Immature natural killer cell (primary cell): ENCODE measurements at regions not wholly inside any gene's neighbourhood (a gene's known extent, or its start where the extent isn't known, plus 50 kb on each side); places are given as distances from the start of the nearest gene placed in this dataset.
"Not testable (repeated sequence)": the region's sequence is repeated elsewhere in the genome, so short reads cannot be mapped to it uniquely, and the experiment has no call there.

Experiments used
- DNase-seq, 3 donors: peaks; one replicate each; pipeline ENCODE4 v3.0.0; 2022; ENCODE audit warnings: mixed read lengths in 1 of 3
- H3K27ac Mint-ChIP-seq, 6 donors: one replicate each; pipeline ENCODE4 v1.8.0; 2020; ENCODE audit warnings: mixed read lengths in 6 of 6, mild to moderate bottlenecking in 5 of 6, inconsistent platforms in 4 of 6, moderate library complexity in 3 of 6
- H3K27me3 Mint-ChIP-seq, 3 donors: one replicate each; pipeline ENCODE4 v1.8.0; 2020 to 2021; ENCODE audit warnings: low read depth in 3 of 3, mild to moderate bottlenecking in 3 of 3, mixed read lengths in 3 of 3, moderate library complexity in 3 of 3, inconsistent platforms in 1 of 3
- H3K36me3 Mint-ChIP-seq, 3 donors: one replicate each; pipeline ENCODE4 v1.8.0; 2020; ENCODE audit warnings: mixed read lengths in 3 of 3, inconsistent platforms in 2 of 3, mild to moderate bottlenecking in 2 of 3
- H3K4me1 Mint-ChIP-seq, 2 donors: one replicate each; pipeline ENCODE4 v1.8.0; 2020; ENCODE audit warnings: inconsistent platforms in 2 of 2, mild to moderate bottlenecking in 2 of 2, mixed read lengths in 2 of 2, moderate library complexity in 1 of 2
- H3K4me3 Mint-ChIP-seq, 5 donors: one replicate each; pipeline ENCODE4 v1.8.0; 2020; ENCODE audit warnings: mild to moderate bottlenecking in 5 of 5, mixed read lengths in 5 of 5, inconsistent platforms in 3 of 5, moderate library complexity in 3 of 5
- H3K9me3 Mint-ChIP-seq, 6 donors: one replicate each; pipeline ENCODE4 v1.8.0; 2020; ENCODE audit warnings: mild to moderate bottlenecking in 6 of 6, mixed read lengths in 6 of 6, inconsistent platforms in 4 of 6, moderate library complexity in 3 of 6

GRCh38 chr14:87628780-87629179 is 364.2 kb downstream of the GALC start:
- H3K27me3 Mint-ChIP-seq, result peaks cover 0 to 2% (median 0%) of the 10 kb centered on the region in 3 donors
- no peaks in the 10 kb centered on the region for H3K36me3 Mint-ChIP-seq
- H3K27ac Mint-ChIP-seq, result no peak overlapping the region
- H3K4me3 Mint-ChIP-seq, result no peak overlapping the region
- no peak for DNase-seq
- peaks cover 0 to 15% (median 4%) of the 10 kb centered on the region in 6 donors for H3K9me3 Mint-ChIP-seq
- H3K4me1 Mint-ChIP-seq, result no peaks in the 10 kb centered on the region

- H3K4me3 Mint-ChIP-seq, result no peak overlapping the region
- peaks cover 0 to 15% (median 4%) of the 10 kb centered on the region in 6 donors for H3K9me3 Mint-ChIP-seq
- DNase-seq, result no peak
- H3K4me1 Mint-ChIP-seq, result no peaks in the 10 kb centered on the region
- no peak overlapping the region for H3K27ac Mint-ChIP-seq
- no peaks in the 10 kb centered on the region for H3K36me3 Mint-ChIP-seq
- H3K27me3 Mint-ChIP-seq, result peaks cover 0 to 3% (median 0%) of the 10 kb centered on the region in 3 donors
Observed at GRCh38 chr14:87628129-87628528, 364.9 kb downstream of the GALC start.

- H3K27me3 Mint-ChIP-seq, result peaks cover 0 to 4% (median 0%) of the 10 kb centered on the region in 3 donors
- H3K36me3 Mint-ChIP-seq, result no peaks in the 10 kb centered on the region
- DNase-seq, result no peak
- H3K4me1 Mint-ChIP-seq, result no peaks in the 10 kb centered on the region
- peaks cover 0 to 30% (median 9%) of the 10 kb centered on the region in 6 donors for H3K9me3 Mint-ChIP-seq
- no peak overlapping the region for H3K4me3 Mint-ChIP-seq
- no peak overlapping the region for H3K27ac Mint-ChIP-seq
Observed at GRCh38 chr14:87626266-87626665, 366.7 kb downstream of the GALC start.

GRCh38 chr14:87623616-87624015 is 369.4 kb downstream of the GALC start:
- H3K36me3 Mint-ChIP-seq, result no peaks in the 10 kb centered on the region
- no peaks in the 10 kb centered on the region for H3K4me1 Mint-ChIP-seq
- no peak overlapping the region for H3K27ac Mint-ChIP-seq
- H3K27me3 Mint-ChIP-seq, result peaks cover 0 to 2% (median 0%) of the 10 kb centered on the region in 3 donors
- H3K9me3 Mint-ChIP-seq, result peaks cover 8 to 38% (median 11%) of the 10 kb centered on the region in 6 donors
- DNase-seq, result no peak
- H3K4me3 Mint-ChIP-seq, result no peak overlapping the region

- no peak overlapping the region for H3K27ac Mint-ChIP-seq
- no peaks in the 10 kb centered on the region for H3K36me3 Mint-ChIP-seq
- H3K27me3 Mint-ChIP-seq, result peaks cover 0 to 2% (median 0%) of the 10 kb centered on the region in 3 donors
- H3K4me3 Mint-ChIP-seq, result no peak overlapping the region
- H3K9me3 Mint-ChIP-seq, result peaks cover 2 to 21% (median 7%) of the 10 kb centered on the region in 6 donors
- DNase-seq, result no peak
- no peaks in the 10 kb centered on the region for H3K4me1 Mint-ChIP-seq
Observed at GRCh38 chr14:87617079-87617478, 375.9 kb downstream of the GALC start.

GRCh38 chr14:87615822-87616679 is 376.9 kb downstream of the GALC start:
- H3K36me3 Mint-ChIP-seq, result no peaks in the 10 kb centered on the region
- DNase-seq, result no peak
- H3K4me1 Mint-ChIP-seq, result no peaks in the 10 kb centered on the region
- peaks cover 0 to 10% (median 6%) of the 10 kb centered on the region in 6 donors for H3K9me3 Mint-ChIP-seq
- no peak overlapping the region for H3K4me3 Mint-ChIP-seq
- H3K27ac Mint-ChIP-seq, result no peak overlapping the region
- H3K27me3 Mint-ChIP-seq, result peaks cover 0 to 2% (median 0%) of the 10 kb centered on the region in 3 donors

GRCh38 chr14:87615047-87615446 is 377.9 kb downstream of the GALC start:
- H3K4me3 Mint-ChIP-seq, result no peak overlapping the region
- no peak for DNase-seq
- H3K27me3 Mint-ChIP-seq, result peaks cover 0 to 2% (median 0%) of the 10 kb centered on the region in 3 donors
- no peak overlapping the region for H3K27ac Mint-ChIP-seq
- H3K36me3 Mint-ChIP-seq, result no peaks in the 10 kb centered on the region
- peaks cover 0 to 3% (median under 1%) of the 10 kb centered on the region in 6 donors for H3K9me3 Mint-ChIP-seq
- no peaks in the 10 kb centered on the region for H3K4me1 Mint-ChIP-seq

GRCh38 chr14:87613881-87614280 is 379.1 kb downstream of the GALC start:
- H3K27me3 Mint-ChIP-seq, result peaks cover 0 to 2% (median 0%) of the 10 kb centered on the region in 3 donors
- peaks cover 0 to 3% (median 0%) of the 10 kb centered on the region in 6 donors for H3K9me3 Mint-ChIP-seq
- no peak overlapping the region for H3K4me3 Mint-ChIP-seq
- H3K27ac Mint-ChIP-seq, result no peak overlapping the region
- no peaks in the 10 kb centered on the region for H3K4me1 Mint-ChIP-seq
- no peak for DNase-seq
- H3K36me3 Mint-ChIP-seq, result no peaks in the 10 kb centered on the region

- not testable (repeated sequence) for H3K27me3 Mint-ChIP-seq, DNase-seq, H3K27ac Mint-ChIP-seq, H3K36me3 Mint-ChIP-seq, H3K4me3 Mint-ChIP-seq, H3K4me1 Mint-ChIP-seq
- H3K9me3 Mint-ChIP-seq, result peaks cover 2 to 32% (median 8%) of the 10 kb centered on the region in 6 donors
Observed at GRCh38 chr14:87607056-87607455, 385.9 kb downstream of the GALC start.

- H3K36me3 Mint-ChIP-seq, result peaks cover 0 to 3% (median 0%) of the 10 kb centered on the region in 3 donors
- H3K9me3 Mint-ChIP-seq, result peaks cover 2 to 30% (median 7%) of the 10 kb centered on the region in 6 donors
- peaks cover 0 to 2% (median 0%) of the 10 kb centered on the region in 3 donors for H3K27me3 Mint-ChIP-seq
- H3K4me3 Mint-ChIP-seq, result no peak overlapping the region
- no peak for DNase-seq
- no peaks in the 10 kb centered on the region for H3K4me1 Mint-ChIP-seq
- H3K27ac Mint-ChIP-seq, result no peak overlapping the region
Observed at GRCh38 chr14:87601036-87601435, 391.9 kb downstream of the GALC start.

- Mint-ChIP-seq H3K9me3 (peaks cover 0 to 22% (median 5%) of the 10 kb centered on the region in 6 donors), H3K27ac (no peak overlapping the region), H3K4me1 (no peaks in the 10 kb centered on the region), H3K36me3 (peaks cover 0 to 3% (median 0%) of the 10 kb centered on the region in 3 donors), H3K27me3 (peaks cover 0 to 2% (median 0%) of the 10 kb centered on the region in 3 donors), H3K4me3 (no peak overlapping the region)
- no peak for DNase-seq
Observed at GRCh38 chr14:87600240-87600639, 392.7 kb downstream of the GALC start.

- H3K36me3 Mint-ChIP-seq, result no peaks in the 10 kb centered on the region
- H3K4me3 Mint-ChIP-seq, result no peak overlapping the region
- no peak overlapping the region for H3K27ac Mint-ChIP-seq
- no peaks in the 10 kb centered on the region for H3K4me1 Mint-ChIP-seq
- no peak for DNase-seq
- no peaks in the 10 kb centered on the region for H3K27me3 Mint-ChIP-seq
- peaks cover 0 to 17% (median under 1%) of the 10 kb centered on the region in 6 donors for H3K9me3 Mint-ChIP-seq
Observed at GRCh38 chr14:87581298-87581697, 411.7 kb downstream of the GALC start.

- H3K9me3 Mint-ChIP-seq, result peaks cover 0 to 25% (median 1%) of the 10 kb centered on the region in 6 donors
- no peaks in the 10 kb centered on the region for H3K27me3 Mint-ChIP-seq
- no peak overlapping the region for H3K27ac Mint-ChIP-seq
- no peak for DNase-seq
- no peaks in the 10 kb centered on the region for H3K4me1 Mint-ChIP-seq
- H3K36me3 Mint-ChIP-seq, result no peaks in the 10 kb centered on the region
- no peak overlapping the region for H3K4me3 Mint-ChIP-seq
Observed at GRCh38 chr14:87579036-87579435, 413.9 kb downstream of the GALC start.

- Mint-ChIP-seq H3K4me3 (no peak overlapping the region), H3K27me3 (peaks cover 0 to 2% (median 0%) of the 10 kb centered on the region in 3 donors), H3K4me1 (no peaks in the 10 kb centered on the region), H3K9me3 (peaks cover 0 to 40% (median 4%) of the 10 kb centered on the region in 6 donors), H3K36me3 (no peaks in the 10 kb centered on the region), H3K27ac (no peak overlapping the region)
- DNase-seq, result no peak
Observed at GRCh38 chr14:87575378-87575777, 417.6 kb downstream of the GALC start.
